SK-N-MC (cell line): ENCODE measurements at regions not wholly inside any gene's neighbourhood (a gene's known extent, or its start where the extent isn't known, plus 50 kb on each side); places are given as distances from the start of the nearest gene placed in this dataset.

ENCODE experiments used
- EZH2 ChIP-seq: fragments of 200-600 bp; sonication (generic); IDR thresholded peaks from one replicate; pipeline ENCODE4 v1.6.1; 2017; ENCODE audit warnings: antibody characterized with exemption
- POLR2AphosphoS5 ChIP-seq: IDR thresholded peaks from 2 replicates; pipeline ENCODE4 v1.6.1; 2012; ENCODE audit warnings: mild to moderate bottlenecking, low read depth, low read length, borderline replicate concordance

DNA sequence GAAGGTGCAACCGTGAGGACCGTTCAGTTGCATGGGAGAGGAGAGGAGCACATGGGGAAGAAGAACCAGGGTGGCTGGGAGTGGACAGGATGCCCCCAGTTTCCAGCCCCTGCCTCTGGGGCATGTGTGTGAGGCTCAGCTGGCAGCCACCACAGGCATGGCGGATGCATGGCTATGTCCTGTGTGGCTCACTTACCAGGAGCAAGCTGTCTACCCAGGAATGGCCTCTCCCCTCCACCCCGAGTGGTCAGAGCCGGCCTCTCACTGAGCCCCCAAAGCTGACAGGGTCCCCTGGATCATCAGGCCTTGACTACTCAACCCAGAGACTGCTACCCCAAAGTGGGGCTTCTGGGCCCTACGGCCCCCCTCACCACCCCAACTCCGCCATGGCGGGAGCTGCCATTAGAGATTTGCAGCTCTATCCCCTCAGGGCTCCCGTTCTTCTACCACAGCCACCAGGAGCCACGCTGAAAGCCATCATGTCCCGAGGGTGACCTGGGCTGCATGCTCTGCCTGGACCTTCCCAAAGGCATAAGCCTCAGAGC, 65.3 kb downstream of the RHOB start:
- TF ChIP-seq POLR2AphosphoS5 (no peak), EZH2 (no peak)
